ENCODE measurements at regions not wholly inside any gene's neighbourhood (a gene's known extent, or its start where the extent isn't known, plus 50 kb on each side); places are given as distances from the start of the nearest gene placed in this dataset.

DNA sequence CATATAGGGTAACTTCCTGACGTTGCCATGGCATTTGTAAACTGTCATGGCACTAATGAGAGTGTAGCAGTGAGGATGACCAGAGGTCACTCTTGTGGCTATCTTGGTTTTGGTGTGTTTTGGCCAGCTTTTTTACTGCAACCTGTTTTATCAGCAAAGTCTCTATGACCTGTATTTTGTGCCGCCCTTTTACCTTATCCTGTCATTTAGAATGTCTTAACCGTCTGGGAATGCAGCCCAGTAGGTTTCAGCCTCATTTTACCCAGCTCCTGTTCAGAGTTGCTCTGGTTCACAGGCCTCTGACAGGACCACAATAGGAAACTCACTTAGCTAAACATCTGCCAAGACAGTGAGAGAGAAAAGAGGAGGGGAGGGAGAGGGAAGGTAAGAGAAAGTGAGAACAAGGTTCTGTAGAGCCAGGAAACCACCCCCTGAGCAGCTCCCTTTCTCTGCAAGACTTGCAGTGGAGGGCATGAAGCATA is 64.8 kb upstream of the PLEKHG3 start:
- Histone ChIP-seq H3K27ac (ENCODE audit: low read length) (no peak overlapping the region), H3K36me3 (ENCODE audit: control insufficient read depth, insufficient read depth, low read length) (no peaks in the 10 kb centered on the region), H3K4me3 (ENCODE audit: low read length) (no peak overlapping the region), H3K9me3 (ENCODE audit: control insufficient read depth, low read depth, low read length) (no peaks in the 10 kb centered on the region), H3K27me3 (ENCODE audit: control insufficient read depth, insufficient read depth, low read length) (no peaks in the 10 kb centered on the region), H3K4me1 (ENCODE audit: control insufficient read depth, insufficient read depth, low read length) (peaks cover 13% of the 10 kb centered on the region)
- DNase-seq, result peak; percentile 26 to 60
- 40% methylated on average over 1 of the region's 3 CpGs for WGBS (ENCODE audit: insufficient coverage, low lambda C conversion rate)

DNA sequence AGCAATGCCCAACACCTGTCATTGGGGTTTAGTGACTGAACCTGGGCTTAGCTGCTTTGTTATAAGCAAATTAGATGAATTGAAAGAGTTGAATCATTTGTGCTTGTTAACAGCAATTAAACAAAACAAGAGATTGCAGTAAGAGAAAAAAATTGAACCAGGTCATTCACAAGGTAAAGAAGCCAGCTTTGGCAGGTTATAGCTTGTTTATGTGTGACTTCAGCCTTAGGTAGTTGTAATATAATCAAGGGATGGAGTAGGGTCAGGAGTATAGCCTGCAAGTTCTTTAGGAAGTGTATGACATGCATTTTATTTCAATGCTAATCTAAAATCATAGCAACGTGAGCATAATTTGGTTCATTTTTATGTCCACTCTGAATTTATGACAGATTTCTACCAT is 63.4 kb upstream of the PLEKHG3 start:
- peaks cover 18% of the 10 kb centered on the region for H3K4me1 ChIP-seq (ENCODE audit: control insufficient read depth, insufficient read depth, low read length)
- no peaks in the 10 kb centered on the region for H3K9me3 ChIP-seq (ENCODE audit: control insufficient read depth, low read depth, low read length)
- DNase-seq, result no peak
- no CpG with 5 or more reads among the region's 1 CpG for WGBS (ENCODE audit: insufficient coverage, low lambda C conversion rate)
- H3K36me3 ChIP-seq (ENCODE audit: control insufficient read depth, insufficient read depth, low read length), result no peaks in the 10 kb centered on the region
- no peaks in the 10 kb centered on the region for H3K27me3 ChIP-seq (ENCODE audit: control insufficient read depth, insufficient read depth, low read length)
- H3K27ac ChIP-seq (ENCODE audit: low read length), result no peak overlapping the region
- H3K4me3 ChIP-seq (ENCODE audit: low read length), result no peak overlapping the region

DNA sequence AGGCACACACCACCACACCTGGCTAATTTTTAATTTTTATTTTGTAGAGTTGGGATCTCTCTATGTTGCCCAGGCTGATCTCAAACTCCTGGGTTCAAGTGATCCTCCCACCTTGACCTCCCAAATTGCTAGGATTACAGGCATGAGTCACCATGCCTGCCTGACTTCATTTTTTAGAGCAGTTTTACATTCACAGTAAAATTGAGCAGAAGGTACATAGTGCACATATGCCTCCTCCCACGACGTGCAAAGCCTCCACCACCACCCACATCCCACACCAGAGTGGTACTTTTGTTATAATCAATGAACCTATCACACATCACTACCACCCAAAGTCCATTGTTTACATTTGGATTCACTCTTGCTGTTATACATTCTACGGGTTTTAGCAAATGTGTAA is 62.5 kb upstream of the PLEKHG3 start:
- Histone ChIP-seq H3K4me3 (ENCODE audit: low read length) (no peak overlapping the region), H3K27ac (ENCODE audit: low read length) (no peak overlapping the region), H3K9me3 (ENCODE audit: control insufficient read depth, low read depth, low read length) (no peaks in the 10 kb centered on the region), H3K27me3 (ENCODE audit: control insufficient read depth, insufficient read depth, low read length) (no peaks in the 10 kb centered on the region), H3K4me1 (ENCODE audit: control insufficient read depth, insufficient read depth, low read length) (peaks cover 13% of the 10 kb centered on the region), H3K36me3 (ENCODE audit: control insufficient read depth, insufficient read depth, low read length) (no peaks in the 10 kb centered on the region)
- no CpG with 5 or more reads among the region's 3 CpGs for WGBS (ENCODE audit: insufficient coverage, low lambda C conversion rate)
- DNase-seq, result no peak

DNA sequence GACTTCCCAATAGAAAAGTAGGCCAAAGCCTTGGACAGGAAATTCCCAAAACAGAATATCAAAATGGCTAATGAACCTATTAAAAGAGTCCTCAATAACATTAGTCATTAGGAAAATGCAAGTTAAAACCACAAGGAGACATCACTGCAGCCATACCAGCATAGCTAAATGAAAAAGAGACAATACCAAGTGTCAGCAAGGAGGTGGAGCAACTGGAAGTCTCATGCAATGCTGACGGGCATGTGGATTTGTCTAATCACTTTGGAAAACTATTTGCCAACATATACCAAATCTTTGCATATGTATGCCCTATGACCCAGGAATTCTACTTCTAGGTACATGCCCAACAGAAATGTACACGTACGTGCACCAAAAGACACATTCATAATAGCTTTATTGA is 60.5 kb upstream of the PLEKHG3 start:
- H3K36me3 ChIP-seq (ENCODE audit: control insufficient read depth, insufficient read depth, low read length), result no peaks in the 10 kb centered on the region
- DNase-seq, result no peak
- H3K27me3 ChIP-seq (ENCODE audit: control insufficient read depth, insufficient read depth, low read length), result no peaks in the 10 kb centered on the region
- H3K27ac ChIP-seq (ENCODE audit: low read length), result no peak overlapping the region
- no peaks in the 10 kb centered on the region for H3K9me3 ChIP-seq (ENCODE audit: control insufficient read depth, low read depth, low read length)
- 100% methylated on average over 2 of the region's 3 CpGs for WGBS (ENCODE audit: insufficient coverage, low lambda C conversion rate)
- H3K4me1 ChIP-seq (ENCODE audit: control insufficient read depth, insufficient read depth, low read length), result peaks cover 11% of the 10 kb centered on the region
- H3K4me3 ChIP-seq (ENCODE audit: low read length), result no peak overlapping the region

DNA sequence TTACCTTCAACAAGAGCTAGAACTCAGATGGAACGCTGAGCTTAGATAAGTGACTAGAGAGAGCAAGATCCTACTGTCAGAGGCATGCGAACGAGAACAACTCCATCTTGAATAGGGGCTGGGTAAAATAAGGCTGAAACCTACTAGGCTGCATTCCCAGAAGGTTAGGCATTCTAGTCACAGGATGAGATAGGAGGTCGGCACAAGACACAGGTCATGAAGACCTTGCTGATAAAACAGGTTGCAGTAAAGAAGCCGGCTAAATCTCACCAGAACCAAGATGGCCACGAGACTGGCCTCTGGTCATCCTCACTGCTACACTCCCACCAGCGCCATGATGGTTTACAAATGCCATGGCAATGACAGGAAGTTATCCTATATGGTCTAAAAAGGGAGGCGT is 59.6 kb upstream of the PLEKHG3 start:
- WGBS (ENCODE audit: insufficient coverage, low lambda C conversion rate), result 80% methylated on average over 1 of the region's 8 CpGs
- Histone ChIP-seq H3K9me3 (ENCODE audit: control insufficient read depth, low read depth, low read length) (no peaks in the 10 kb centered on the region), H3K4me3 (ENCODE audit: low read length) (no peak overlapping the region), H3K36me3 (ENCODE audit: control insufficient read depth, insufficient read depth, low read length) (no peaks in the 10 kb centered on the region), H3K4me1 (ENCODE audit: control insufficient read depth, insufficient read depth, low read length) (peaks cover 10% of the 10 kb centered on the region), H3K27ac (ENCODE audit: low read length) (peak overlapping the region; percentile 54), H3K27me3 (ENCODE audit: control insufficient read depth, insufficient read depth, low read length) (no peaks in the 10 kb centered on the region)
- DNase-seq, result no peak

DNA sequence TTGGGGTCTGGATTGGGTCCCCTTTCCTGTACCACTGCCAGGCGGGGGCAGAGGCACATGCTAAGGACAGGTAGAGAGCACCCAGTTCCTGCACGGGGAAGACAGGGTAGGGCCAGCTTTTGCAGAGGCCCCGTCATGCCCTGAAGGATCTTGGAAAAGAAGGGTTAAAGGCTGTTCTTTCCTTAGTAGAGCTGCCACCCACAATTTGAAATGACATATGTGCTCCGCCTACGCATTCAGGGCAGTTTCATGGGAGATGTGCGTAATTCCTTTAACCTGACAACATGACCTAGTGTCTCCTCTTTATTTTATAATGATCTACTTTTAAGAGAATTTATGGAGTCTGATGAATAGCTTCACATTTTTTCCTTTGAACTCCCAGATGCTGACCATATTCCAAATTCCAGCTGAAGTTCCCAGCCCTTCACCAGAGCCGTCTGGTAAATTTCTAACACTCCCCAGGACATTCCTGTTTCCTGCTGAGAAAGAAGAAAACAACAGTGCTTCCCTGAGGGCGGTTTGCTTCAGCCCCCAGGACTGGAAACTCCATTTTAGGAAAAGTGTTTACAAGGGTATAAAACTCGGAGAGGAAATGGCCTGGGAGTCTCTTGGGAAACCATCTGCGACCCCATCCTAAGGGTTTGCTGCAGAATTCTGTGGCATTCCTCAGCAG is 58.9 kb upstream of the PLEKHG3 start:
- WGBS (ENCODE audit: insufficient coverage, low lambda C conversion rate), result no CpG with 5 or more reads among the region's 10 CpGs
- peak; percentile 44 to 52 for DNase-seq
- H3K27ac ChIP-seq (ENCODE audit: low read length), result peak overlapping the region; percentile 54

DNA sequence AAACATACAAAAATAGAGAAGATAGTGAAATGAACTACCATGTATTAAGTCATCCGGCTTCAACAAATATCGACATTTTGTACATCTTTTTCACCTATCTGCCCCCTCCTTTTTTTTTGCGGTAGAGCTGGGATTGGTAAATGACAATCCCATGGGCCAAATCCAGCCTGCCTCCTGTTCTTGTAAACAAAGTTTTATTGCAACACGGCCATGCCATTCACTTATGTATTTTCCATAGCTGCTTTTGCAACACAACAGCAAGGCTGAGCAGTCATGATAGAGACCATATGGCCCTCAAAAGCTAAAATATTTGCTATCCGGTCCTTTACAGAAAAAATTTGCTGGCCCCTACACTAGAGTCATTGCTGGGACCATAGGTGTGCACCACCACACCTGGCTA is 58.1 kb upstream of the PLEKHG3 start:
- Histone ChIP-seq H3K27me3 (ENCODE audit: control insufficient read depth, insufficient read depth, low read length) (no peaks in the 10 kb centered on the region), H3K27ac (ENCODE audit: low read length) (peak overlapping the region; percentile 46), H3K36me3 (ENCODE audit: control insufficient read depth, insufficient read depth, low read length) (no peaks in the 10 kb centered on the region), H3K4me1 (ENCODE audit: control insufficient read depth, insufficient read depth, low read length) (peaks cover 5% of the 10 kb centered on the region), H3K4me3 (ENCODE audit: low read length) (no peak overlapping the region), H3K9me3 (ENCODE audit: control insufficient read depth, low read depth, low read length) (no peaks in the 10 kb centered on the region)
- WGBS (ENCODE audit: insufficient coverage, low lambda C conversion rate), result no CpG with 5 or more reads among the region's 5 CpGs
- no peak for DNase-seq

More for the DNA sequence above, 58.9 kb upstream of the PLEKHG3 start:
- Histone ChIP-seq H3K4me3 (ENCODE audit: low read length) (no peak overlapping the region), H3K36me3 (ENCODE audit: control insufficient read depth, insufficient read depth, low read length) (no peaks in the 10 kb centered on the region), H3K27me3 (ENCODE audit: control insufficient read depth, insufficient read depth, low read length) (no peaks in the 10 kb centered on the region), H3K9me3 (ENCODE audit: control insufficient read depth, low read depth, low read length) (no peaks in the 10 kb centered on the region), H3K4me1 (ENCODE audit: control insufficient read depth, insufficient read depth, low read length) (peaks cover 5% of the 10 kb centered on the region)

DNA sequence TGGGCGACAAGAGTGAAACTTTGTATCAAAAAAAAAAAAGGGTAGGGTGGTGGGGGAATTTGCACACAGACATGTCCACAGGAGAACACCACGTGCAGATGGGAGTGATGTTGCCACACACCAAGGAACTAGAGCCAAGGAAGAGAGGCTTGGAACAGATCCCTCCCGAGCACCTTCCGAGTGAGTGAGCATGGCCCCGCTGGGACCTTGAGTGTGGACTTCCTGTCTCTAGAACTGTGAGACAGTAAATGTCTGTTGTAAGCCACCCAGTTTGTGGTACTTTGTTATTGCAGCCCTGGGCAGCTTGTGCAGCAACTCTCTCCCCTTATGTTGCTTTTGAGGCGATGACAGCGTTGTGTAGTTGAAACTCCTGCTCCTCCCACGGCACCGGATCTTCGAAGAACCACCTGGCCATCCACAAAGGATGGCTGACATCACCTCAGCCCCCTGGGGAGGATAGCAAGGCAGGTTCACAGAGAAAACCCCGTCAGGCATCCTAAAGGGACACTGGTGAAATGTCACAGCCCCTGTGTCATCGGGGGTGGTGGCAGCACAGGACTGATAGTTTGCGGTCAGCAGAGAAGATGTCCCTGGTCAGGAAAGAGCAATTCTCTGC is 54.7 kb upstream of the PLEKHG3 start:
- Histone ChIP-seq H3K9me3 (ENCODE audit: control insufficient read depth, low read depth, low read length) (no peaks in the 10 kb centered on the region), H3K27me3 (ENCODE audit: control insufficient read depth, insufficient read depth, low read length) (no peaks in the 10 kb centered on the region), H3K36me3 (ENCODE audit: control insufficient read depth, insufficient read depth, low read length) (no peaks in the 10 kb centered on the region), H3K4me1 (ENCODE audit: control insufficient read depth, insufficient read depth, low read length) (peaks cover 5% of the 10 kb centered on the region), H3K4me3 (ENCODE audit: low read length) (no peak overlapping the region), H3K27ac (ENCODE audit: low read length) (no peak overlapping the region)
- WGBS (ENCODE audit: insufficient coverage, low lambda C conversion rate), result 100% methylated on average over 1 of the region's 13 CpGs
- DNase-seq, result no peak

DNA sequence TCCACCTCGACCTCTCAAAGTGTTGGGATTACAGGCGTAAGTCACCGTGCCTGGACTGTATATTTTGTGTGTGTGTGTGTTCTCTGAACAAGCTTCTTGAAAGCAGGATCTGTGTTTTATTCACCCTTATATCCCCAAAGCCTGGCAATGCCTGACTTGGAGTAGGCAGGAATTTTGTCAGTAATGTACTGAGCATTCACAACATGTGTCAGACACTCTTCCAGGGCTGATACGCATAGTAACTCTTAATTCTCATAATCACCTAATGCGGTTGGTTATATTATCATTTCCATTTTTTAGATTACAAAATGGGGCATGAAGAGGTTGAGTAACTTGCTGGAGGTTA is 50.4 kb upstream of the PLEKHG3 start:
- Histone ChIP-seq H3K27me3 (ENCODE audit: control insufficient read depth, insufficient read depth, low read length) (no peaks in the 10 kb centered on the region), H3K27ac (ENCODE audit: low read length) (peak overlapping the region; percentile 22), H3K36me3 (ENCODE audit: control insufficient read depth, insufficient read depth, low read length) (no peaks in the 10 kb centered on the region), H3K4me3 (ENCODE audit: low read length) (no peak overlapping the region), H3K4me1 (ENCODE audit: control insufficient read depth, insufficient read depth, low read length) (no peaks in the 10 kb centered on the region), H3K9me3 (ENCODE audit: control insufficient read depth, low read depth, low read length) (peaks cover 4% of the 10 kb centered on the region)
- DNase-seq, result no peak
- whole genome bisulfite sequencing (ENCODE audit: insufficient coverage, low lambda C conversion rate), result no CpG with 5 or more reads among the region's 5 CpGs

DNA sequence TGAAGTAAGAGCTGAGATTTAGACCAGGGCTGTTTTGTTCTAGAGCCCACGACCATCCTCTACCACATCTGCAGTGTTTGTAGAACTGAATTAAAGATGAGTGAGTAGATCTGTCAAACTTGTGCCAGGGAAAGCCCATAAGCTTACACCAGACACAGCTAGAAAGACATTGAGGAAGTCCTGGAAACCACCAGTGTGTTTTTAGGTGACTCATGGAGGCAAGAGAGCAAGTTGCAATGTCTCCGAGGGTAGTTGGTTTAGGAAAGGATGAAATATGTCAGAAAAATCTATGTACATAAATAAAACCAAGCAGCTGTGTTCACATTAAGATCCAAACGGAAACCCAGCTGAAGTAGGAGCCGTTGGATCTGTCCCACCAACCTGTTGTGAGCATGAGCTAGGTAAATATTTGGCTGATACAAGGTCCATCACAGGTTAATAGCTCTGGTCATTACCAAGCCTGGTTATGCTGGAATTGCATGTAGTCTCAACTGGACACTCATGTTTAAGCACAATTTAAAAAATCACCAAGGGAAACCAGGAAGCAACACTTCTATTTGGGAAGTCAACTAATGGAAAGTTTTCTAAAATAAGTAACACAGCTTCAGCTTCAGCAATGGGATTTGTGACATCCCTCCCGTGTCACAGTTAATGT is 49.9 kb upstream of the PLEKHG3 start:
- H3K27me3 ChIP-seq (ENCODE audit: control insufficient read depth, insufficient read depth, low read length), result no peaks in the 10 kb centered on the region
- no peaks in the 10 kb centered on the region for H3K36me3 ChIP-seq (ENCODE audit: control insufficient read depth, insufficient read depth, low read length)
- no peak overlapping the region for H3K4me3 ChIP-seq (ENCODE audit: low read length)
- WGBS (ENCODE audit: insufficient coverage, low lambda C conversion rate), result 0% methylated on average over 1 of the region's 5 CpGs
- H3K9me3 ChIP-seq (ENCODE audit: control insufficient read depth, low read depth, low read length), result peaks cover 4% of the 10 kb centered on the region
- H3K4me1 ChIP-seq (ENCODE audit: control insufficient read depth, insufficient read depth, low read length), result no peaks in the 10 kb centered on the region
- peak overlapping the region; percentile 22 for H3K27ac ChIP-seq (ENCODE audit: low read length)
- peak in 1 of 2 donors; percentile 45 for DNase-seq
